ENCODE measurements at regions not wholly inside any gene's neighbourhood (a gene's known extent, or its start where the extent isn't known, plus 50 kb on each side); places are given as distances from the start of the nearest gene placed in this dataset.
"Not testable (repeated sequence)": the region's sequence is repeated elsewhere in the genome, so short reads cannot be mapped to it uniquely, and the experiment has no call there.

DNA sequence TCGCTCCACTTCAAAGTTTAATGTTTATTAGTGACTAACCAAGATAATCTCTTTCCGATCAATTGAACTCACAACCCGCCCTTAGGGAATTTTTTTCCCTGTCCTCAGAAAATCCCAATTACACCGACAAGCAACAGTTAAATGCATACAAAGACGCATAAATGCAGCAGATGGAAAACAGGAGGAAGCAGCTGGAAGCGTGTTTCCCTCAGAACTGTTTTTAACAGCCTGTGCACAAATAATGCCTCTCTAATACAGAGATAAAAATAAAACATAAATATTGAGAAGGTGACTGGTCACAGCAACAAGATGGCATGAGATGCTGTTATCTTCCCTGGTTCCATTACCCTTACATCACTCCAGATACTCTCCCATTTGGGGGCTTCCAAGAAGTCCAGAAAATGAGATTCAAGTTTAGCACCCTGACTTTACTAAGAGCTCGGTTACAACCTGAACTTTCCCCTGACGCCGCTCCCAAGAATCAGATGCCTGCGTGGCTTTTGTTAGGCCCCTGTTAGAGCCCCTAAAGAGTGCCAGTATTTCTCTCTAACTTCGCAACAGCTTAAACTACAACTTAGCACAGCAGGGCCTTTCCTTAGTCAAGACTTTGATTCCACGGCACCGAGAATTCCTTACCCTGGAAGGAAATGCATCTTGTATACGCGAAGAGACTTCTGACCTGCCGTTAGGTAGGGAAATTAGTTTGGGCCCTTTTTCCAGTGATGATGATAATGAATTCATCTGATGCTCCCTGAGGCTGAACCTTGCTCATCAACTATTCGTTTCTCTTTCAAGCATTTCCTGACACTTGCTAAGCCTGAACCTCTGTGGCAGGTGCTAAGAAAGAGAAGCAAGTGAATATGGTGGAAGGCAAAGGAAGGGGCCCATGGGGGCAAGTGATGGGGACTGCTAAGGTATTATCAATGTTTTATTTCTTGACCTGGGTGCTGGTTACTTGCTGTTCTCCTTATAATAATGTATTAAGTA, 137.7 kb upstream of the SMYD2 start:
- DNase-seq: no peak

DNA sequence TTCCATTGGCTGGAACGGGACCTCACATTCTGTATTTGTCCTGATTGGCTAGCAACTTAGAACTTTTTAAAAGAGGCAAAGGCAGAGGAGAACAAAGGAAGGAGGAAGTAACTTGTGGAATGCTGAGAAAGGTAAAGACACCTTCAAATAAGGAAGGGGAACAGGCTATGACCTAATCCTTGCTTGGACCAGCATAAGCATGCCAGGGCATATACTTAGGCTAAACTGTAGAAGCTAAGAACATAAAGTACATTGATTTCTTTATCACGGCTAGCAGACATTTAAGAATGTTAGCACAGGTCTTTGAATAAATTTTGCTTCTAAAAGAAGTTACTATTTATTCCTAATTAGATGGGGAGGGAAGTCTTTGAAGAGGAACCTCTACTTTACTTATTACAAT, 136.4 kb upstream of the SMYD2 start:
- not testable (repeated sequence) for DNase-seq

DNA sequence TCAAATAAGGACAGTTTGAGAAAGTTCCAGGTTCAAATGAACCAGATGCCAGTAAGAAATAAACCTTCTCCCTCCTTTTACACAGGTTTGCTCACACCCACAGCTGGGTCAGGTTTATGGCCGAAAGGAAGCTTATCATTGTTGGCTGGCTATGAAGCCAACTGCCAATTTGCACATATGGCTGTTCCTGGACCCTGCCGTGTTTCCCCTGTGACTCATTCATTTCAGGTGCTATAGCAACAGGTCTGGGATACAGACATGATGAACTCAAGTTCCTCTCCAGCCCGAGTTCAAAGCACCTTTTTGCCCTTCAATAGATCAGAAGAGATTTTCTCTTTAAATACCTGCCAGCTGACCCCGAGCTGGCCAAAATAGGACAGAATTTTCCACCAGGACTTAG, 134.4 kb upstream of the SMYD2 start:
- DNase-seq: no peak

DNA sequence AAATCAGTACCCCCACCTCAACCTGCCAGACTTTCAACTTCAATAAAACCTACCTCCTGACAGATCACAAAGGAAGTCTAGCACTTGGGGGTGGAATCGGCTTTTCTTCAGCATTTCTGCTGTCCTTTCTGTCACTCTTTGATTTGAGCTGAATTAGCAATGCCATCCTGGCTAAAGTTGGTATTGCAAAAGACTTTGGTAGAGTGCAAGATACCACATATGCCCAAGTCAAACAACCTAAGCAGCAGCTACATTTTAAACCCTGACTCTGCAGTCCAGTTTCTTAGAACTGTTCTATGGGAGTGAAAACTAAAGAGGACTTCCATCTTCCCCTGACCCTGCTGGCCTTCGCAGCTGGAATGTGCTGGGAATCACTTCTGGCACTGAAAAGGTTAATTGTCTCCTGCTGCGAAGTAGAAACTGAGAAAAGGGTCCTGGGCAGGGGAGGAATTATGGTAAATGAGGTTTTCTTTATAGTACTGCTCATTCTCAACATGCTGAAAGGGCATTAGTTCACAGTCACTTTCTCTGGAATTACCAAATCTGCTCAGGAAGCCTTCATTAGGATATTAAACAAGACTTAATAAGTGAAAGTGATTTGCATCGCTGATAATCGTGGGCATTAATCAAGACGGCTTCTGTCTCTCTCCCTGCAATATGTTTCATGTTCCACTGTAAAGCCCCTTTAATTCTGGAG, 126.2 kb upstream of the SMYD2 start:
- peak; percentile 23 for DNase-seq

DNA sequence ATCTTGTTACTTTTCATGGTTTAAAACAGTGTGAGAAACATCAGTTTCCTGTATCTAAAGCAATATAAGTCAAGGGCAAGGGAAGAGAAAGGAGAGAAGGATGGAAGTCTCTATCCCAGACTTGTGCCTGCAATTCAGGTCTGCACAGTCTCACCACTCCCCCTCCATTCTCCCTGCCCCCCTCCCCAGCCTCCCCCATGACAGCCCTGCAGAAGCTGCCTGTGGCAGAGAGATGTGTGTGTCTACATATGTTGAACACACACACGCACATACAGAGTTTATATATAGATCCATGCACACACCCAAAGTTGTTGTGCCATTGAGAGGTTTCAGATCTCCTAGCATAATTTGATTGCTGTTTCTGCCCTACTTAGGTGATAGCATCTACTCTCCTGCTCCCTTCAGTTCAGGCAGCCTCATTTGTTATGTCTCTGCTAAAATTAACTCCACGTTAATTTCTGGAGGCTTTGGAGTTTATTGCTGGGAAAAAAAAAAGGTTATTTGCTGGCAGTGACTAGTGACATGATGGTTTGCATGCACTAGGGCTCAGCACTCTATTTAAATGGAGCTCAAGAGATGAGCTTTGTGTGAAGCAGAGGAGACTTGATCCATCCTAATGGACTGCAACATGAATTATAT, 124.9 kb upstream of the SMYD2 start:
- DNase-seq: no peak

DNA sequence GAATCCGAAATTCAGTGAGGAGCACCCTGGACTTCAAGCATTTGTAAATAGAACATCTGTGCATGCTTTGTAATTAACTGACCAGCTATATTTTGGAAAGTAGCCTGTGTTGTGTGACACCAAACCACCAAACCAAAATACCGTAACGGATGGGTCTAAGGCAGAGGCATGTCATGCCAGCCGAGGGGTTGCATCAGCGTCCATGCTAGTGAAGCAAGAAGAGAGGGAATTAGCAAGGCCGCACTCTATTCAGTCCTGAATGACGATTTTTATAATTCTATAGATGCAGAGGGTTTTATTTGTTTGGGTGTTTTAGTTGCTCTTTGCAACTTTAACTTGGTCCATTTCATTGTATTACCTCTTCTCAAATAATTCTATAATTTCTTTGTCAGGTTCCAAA, 116.8 kb upstream of the SMYD2 start:
- no peak for DNase-seq

DNA sequence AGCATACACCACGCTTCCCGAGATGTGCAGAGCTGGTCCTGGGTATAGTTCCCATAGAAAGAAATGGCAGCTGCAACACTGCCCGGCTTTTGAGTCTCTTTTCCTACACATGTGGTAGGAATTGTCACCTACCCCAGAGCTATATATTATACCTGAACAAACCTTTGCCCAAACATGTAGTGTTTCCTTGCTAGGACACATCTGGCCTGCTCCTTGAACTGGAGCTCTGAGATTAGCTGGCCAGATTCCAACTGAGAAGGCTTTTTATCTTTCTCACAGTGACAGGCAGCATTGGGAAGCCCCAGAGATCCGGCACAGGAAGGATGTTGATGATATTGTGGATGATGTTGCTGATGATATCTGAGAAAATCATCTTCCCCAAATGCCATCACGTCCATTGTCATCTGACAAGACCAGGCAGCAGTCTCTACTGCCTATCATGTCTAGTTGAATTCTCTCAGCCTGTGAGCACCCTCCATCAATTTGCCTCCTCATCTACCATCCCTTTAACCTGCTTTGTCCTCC, 115.0 kb upstream of the SMYD2 start:
- no peak for DNase-seq

DNA sequence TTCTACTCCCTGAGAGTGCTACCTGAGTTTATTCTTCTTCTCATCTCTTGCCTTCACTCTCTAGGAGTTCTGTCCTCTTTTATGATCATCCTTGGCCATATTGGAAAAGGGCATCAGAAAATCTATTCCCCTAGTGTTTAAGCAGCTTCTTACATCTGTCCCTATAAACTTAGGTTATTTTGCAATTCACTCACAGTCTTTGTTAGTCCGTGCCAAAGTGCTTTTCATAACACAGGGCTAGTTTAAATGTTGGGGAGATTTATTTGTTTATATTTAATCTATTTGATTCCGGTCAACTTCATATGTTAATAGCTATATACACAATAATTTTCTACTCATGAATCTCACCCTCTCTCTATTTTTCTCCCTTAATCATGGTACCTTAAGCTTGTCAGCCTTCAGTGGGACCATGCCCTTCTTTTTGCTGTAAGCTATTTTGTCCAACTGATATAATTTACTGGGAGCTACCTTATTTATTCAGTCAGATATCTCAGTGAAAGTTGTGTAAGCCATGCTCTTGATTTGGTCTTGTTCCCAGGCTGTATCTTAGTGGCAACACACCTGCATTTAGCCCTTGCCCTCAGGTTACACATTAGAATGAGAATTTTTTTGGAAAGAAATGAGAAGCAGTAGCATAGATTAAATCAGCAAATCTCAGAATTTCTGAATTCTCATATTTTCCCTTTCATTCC, 106.3 kb upstream of the SMYD2 start:
- no peak for DNase-seq

DNA sequence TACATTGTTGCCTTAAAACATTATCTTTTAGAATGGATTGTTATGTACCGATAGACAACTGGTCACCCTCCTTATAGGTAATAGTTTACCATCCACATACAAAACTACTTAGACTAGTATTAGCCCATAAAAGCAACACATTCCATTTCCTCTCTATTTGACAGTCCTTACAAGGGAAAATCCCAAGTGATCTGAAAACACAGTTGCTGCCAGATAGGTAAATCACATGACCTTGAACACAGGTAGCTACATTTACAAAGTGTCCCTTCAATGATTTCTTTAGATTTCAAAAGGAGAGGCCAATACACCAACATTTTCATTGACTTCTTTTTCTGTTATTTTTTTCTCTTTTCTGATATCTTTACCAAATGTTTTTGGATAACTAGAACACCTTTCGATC, 102.9 kb upstream of the SMYD2 start:
- no peak for DNase-seq

DNA sequence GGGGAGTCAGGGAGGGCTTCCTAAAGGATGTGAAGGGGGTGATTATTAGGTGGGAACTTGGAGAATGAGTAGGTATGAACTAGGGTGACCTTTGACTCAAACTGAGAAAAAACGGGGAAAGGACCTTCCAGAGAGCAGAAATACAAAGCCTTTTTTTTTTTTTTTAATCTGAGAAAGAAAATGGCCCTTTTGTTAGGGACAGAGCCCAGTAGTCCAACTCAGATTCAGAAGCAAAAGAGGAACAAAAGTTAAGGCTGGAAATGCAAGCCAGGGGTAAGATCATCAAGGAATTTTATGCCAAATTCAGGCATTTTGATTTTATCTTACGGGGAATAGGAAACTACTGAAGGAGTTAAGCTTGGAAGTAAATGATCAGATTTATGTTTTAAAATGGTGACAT, 96.0 kb upstream of the SMYD2 start:
- DNase-seq: no peak

DNA sequence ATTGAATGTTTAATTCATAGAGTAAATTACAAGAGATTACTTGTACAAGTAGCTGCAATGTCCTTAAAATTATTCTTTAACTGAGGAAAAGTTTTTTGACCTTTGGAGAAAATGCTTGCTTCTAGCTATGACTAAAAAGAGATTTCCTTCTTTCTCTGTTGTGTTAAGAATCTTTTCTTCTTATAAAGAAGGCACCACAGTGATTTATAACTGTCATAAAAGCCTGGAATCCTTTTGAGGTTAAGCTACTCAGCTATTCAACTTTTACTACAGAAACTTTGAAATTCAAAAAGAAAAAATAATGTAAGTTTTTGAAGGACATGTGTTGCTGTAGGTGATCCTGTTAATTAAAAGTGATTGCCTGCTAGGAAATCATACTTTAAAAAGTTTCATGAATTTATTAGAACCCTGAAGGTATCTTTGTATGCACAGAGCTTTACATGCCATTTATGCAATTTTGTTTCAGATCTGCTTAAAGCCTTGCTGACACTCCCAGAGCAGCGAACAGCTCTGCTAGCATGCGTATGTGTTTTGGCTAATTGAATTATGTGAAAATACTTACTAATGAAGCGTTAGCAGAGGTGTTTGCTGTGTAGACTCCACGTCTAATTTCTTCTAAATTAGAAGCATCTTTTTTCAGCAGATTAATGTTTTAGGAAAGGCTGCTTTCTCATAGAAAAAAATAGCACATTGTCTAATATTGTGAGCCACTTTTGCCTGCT, 94.7 kb upstream of the SMYD2 start:
- DNase-seq: no peak

DNA sequence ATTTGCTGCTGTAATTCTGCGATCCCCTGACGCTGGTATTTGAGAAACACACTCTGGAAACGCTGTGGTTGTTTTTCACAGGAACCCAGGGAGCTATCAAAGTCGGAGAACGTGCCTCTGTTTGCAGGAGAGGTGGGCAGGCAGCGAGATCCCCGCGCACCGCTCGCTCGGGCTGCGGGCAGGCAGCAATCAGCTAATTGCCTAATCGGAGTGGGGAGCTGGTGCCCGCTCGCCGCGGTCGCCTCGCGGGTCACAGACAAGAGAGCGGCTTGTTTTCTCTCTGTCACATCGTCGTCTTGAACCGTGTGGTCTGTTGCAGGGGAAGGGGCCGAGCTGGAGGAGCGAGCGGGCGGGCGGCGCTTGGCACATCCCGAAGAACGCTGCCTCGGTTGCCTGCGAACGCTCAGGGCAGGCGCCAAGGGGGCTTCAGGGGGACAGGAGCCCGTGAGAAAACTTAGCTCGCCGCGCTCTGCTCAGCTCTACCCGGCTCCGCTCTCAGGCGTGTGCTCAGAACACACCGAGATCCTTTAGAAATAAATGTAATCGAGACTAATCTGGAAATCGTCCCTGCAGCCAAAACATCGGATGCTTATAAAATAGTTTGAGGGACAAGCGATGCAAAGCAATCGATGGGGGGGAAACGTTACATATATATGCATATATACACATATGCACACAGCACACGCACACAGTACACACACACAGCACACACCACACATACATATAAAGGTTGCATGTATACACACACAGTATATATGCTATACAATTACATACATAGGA, 93.6 kb upstream of the SMYD2 start:
- no peak for DNase-seq

DNA sequence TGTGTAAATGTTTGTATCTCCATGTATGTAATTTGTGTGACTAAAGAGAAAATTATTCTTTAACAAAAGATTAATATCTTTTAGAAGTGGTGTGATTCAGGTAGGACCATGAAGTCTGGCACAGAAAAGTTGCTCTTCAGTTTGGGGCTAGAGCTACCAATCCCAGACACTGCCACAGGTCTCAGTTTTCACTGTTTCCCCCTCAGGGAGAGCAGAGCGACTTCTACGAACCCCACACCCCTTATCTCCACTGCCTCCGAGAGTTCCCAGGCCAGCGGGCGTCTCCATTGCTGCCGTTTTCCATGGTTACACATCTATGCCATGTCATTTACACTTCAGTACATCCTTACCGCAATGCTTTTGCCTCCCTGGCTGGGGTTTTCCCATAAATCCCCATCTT, 93.0 kb upstream of the SMYD2 start:
- no peak for DNase-seq

DNA sequence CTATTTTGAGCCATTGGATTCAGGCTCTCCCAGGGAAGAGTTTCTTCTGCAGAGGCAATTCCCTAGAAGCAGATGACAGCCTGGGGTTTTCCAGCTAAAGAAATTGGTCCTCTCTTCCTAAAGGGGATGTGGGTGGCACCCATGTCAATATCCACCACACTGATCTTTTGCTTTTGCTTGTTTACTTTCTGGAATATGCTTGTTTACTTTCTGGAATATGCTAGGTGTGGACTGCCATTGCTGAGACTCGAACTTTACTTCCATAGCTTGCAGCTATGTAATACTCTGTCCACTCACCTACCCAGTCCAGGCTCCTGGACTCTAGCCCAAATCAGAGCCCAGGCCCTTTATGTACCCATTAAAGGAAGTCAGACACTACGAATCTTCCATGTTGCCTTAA, 92.1 kb upstream of the SMYD2 start:
- DNase-seq: no peak

DNA sequence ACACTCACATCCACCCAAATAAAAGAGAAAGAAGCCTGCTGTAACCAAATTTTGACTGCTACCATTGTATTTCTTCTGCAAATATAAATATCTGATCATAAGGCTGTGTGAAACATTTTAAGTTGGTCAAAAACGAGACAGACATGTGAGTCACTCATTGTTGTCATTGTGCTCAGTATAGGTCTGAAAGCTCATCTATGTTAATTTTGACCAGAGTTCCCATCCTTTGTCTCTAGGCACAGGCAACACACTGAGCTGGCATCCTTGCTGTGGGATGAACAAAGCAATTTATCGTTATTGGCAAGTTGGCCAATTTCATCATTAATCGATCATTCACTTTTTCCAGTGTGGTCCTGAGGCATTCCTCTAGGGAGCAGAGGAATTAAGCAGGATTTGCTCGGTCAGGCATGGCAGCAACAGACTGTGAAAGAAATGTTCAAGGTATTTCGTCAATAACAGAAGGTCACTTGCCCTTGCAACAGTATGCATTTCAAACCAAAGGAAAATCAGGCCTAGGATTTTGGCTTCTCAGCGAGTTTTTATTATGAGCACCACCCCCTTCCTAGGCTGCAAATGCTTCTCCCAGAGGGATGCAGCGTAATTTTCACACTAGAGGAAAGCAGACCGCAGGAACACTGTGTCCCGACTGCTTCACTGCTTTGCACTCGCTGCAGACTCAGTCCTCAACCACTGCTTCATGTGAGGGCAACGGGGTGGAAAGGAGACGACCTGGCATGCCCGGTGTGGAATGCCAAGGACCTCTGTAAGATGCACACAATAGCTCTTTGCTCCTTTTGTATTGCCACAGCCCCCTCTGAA, 87.9 kb upstream of the SMYD2 start:
- no peak for DNase-seq

DNA sequence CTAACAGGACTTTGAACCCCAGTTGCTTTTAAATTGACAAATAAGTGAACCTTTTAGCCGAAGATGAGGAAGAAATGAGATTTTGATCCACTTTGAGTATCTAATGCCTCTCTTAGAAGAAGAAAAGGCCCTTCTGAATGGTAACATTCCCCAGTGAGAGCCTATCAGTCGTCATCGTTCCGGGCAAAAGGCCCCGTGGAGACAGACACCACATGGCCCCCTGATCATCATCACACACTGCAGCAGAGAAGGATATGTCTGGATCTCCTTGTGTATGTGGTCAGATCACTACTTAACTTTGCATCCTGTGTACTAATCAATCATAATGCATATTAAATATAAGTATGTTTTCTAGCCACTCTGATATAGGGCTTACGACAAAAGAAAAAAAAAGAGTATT, 87.3 kb upstream of the SMYD2 start:
- no peak for DNase-seq

DNA sequence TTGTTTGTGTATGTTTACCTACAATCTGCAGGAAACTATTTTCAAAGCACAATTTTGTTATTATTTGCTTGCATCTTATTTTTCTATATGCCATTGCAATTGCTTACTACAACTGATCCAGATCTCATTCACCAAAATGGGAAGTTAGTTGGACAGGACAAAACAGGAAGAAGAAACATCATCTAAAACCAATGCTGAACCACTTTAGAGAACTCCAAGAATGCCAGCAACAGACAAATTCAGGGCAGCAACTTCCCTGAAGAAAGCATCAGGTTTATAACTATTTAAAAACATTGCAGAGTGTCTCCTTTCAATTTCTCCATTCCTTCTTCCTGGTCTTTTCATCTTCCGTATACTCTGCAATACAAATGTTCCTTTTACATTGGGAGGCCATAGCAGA, 82.4 kb upstream of the SMYD2 start:
- no peak for DNase-seq

DNA sequence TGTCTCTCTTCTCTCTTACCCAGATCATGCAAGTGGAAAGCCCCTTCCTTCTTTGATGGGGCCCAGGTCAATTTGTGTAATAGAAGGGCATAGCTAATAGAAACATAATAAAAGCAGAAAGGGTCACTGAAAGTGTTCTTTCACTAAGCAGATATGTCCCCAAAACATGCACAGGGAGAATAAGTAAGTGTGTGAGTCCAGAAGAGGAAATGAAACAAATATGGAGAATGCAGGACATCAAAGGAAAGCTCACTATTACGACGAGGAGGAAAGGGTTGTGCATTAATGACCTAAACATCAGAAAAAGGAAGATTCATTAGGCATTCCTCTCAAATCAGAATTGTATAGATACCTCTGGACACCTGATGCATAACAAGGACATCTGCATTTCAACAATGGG, 81.4 kb upstream of the SMYD2 start:
- no peak for DNase-seq

DNA sequence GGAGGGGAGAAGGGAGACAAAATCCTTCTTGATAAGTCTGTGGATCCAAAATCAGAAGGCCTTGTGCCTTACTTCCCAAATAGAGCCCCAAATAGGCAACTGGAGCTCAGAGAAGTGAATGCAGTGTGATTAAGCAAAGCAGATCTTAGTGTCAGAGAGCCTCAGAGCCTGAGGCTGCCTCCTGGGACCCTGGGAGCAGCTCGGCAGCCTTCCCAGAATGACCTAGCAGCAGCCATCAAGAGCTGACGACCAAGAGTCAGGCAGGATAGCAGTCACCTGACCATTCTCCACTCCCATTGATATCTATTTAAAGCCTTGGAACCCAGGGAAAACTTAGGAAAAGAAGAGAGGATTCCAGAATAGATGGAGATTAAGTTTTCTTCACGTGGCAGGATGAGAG, 78.0 kb upstream of the SMYD2 start:
- no peak for DNase-seq

DNA sequence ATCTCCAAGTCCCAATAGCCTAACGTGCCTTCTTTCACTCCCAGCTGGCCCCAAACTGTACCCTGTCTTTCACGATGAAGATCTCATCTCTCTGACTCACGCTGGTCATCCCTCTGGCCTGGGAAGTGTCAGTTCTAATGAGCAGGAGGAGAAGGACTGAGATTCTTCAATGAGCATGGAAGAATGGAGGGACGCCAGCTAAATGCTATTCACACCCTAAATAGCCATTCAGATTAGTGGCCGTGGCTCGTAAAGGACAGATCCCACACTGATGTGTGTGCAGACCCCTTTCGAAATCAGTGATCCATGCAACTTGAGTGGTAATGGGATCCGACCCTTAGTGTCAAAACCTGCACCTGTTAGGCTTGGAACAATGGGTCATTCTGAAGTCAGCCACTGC, 75.9 kb upstream of the SMYD2 start:
- no peak for DNase-seq
